ENCODE measurements at regions not wholly inside any gene's neighbourhood (a gene's known extent, or its start where the extent isn't known, plus 50 kb on each side); places are given as distances from the start of the nearest gene placed in this dataset.
A peak's percentile ranks its signal among the peaks of the same experiment; 100 is the strongest.
"Not testable (repeated sequence)": the region's sequence is repeated elsewhere in the genome, so short reads cannot be mapped to it uniquely, and the experiment has no call there.

DNA sequence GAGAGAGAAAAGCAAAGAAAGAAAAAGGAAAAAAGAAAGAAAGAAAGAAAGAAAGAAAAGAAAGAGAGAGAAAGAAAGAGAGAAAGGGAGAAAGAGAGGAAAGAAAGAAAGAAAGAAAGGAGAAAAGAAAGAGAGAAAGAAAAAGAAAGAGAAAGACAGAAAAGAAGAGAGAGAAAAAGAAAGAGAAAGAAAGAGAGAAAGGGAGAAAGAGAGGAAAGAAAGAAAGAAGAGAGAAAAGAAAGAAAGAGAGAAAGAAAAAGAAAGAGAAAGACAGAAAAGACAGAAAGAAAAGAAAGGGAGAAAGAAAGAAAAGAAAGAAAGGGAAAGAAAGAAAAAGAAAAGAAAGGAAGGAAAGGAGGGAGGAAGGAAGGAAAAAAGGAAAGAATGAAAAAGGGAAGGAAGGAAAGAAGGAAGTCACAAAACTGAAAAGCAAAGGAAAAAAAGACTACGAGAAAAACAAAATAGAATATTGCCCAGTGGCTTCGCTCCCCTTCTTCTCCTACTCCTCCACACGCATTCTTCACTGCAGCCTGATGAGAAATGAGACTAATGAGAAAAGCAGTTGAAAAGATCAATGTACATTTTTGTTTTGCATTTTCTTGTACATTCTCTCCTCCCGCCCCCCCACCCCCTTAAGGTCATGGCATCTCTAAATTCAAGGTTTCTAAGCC is 170.0 kb downstream of the SOD2 start:
- DNase-seq, result no peak

DNA sequence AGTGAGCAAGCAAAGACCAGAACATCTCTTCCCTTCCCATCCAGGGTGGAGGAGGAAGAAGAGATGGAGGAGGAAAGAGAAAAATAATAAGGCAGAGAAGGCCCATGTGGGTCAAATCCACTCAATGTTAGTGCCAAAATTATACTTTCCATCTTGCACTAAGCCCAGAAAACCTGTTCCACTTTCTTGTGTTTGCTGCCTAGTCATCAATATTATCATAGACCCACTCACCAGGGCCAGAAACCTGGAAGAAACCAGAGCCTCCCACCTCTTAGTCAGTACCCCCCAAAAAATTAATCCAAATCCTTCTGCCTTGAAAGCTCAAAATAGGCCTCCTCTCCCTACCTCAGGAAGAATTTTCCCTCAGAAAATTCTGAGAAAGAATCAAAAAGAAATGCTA is 171.1 kb downstream of the SOD2 start:
- no peak for DNase-seq

DNA sequence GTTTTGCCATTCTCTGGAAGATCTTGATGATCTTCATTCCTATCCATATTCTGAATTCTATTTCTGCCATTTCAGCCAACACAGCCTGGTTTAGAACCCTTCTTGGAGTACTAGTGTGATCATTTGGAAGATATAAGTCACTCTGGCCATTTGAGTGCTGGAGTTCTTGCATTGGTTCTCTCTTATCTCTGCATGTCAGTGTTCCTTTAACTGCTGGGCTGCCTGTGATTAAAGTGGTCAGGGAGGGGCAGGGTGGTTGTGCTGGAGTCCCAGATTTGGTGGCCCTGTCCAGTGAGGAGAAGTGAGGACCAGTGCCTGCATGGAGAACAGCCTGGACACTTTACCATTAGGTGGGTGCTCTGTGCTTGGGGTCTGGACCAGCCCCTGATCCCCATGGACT is 173.0 kb downstream of the SOD2 start:
- no peak for DNase-seq

DNA sequence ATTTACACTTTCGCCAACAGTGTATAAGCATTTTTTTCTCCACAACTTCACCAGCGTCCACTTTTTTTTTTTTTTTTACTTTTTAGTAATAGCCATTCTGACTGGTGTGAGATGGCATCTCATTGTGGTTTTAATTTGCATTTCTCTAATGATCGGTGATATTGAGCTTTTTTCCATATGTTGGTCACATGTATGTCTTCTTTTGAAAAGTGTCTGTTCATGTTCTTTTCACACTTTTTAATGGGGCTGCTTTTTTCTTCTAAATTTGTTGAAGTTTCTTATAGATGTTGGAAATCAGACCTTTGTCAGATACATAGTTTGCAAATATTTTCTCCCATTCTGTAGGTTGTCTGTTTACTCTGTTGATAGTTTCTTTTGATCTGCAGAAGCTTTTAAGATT is 177.2 kb downstream of the SOD2 start:
- DNase-seq, result not testable (repeated sequence)

DNA sequence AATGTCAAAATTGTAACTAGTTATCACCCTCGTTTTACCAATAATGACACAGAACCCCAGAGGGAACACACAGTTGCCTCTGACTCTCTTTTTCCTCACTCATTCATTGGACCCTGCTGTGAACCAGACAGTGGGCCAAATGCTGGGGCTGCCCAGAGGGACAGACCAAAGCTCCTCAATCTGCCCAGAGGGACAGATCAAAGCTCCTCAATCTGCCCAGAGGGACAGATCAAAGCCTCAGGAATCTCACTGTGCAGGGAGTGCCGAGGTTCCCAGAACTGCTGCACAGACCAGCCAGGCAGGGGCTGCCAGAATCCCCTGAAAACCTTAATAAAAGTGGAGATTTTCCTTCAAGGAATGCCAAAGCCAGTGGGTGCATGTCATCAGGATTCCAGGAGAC is 179.1 kb downstream of the SOD2 start:
- DNase-seq, result no peak

DNA sequence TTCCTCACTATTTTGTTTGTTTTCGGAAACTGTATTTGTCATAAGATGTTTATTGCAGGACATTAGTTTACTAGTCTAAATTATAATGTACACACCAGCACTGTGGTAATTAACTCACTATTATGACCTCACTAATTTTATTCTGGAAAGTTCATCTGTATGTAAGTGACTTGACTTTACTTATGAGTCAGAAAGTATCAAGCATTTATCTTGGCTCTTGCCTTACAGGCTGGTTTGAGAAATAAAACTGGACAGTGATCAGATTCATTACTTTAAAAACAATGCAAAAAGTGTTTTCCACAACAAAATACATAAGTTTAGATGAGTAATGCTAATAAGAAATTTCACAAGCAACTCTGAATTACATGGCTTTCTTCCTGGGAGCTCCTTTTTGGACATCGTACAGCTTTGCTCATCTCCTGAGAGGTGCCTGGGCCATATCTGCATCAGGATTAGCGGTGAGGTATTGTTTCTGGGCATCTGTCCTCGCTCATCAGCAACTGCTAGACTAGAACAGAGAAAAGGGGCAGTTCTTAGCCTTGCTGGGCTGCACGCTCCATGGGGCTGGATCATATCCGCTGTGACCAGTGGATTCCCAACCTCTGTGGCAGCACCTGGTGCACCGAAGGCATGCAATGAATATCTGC is 179.8 kb downstream of the SOD2 start:
- DNase-seq, result no peak

DNA sequence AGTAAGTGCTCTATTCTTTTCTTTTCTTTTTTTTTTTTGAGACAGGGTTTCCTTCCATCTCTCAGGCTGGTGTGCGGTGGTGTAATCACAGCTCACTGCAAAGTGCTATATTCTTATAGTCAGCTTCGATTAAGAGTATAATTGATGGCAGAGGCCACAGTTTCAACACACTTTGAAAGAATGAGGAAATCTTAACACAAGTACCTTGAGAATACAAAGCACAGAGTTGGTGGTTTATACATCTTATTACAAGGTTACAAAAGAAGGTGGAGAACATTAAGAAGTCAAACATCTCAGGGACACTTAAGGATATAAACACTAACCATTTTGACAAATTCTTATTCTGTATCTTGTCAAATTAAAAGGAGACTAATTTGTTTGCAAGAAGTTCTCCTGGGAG is 180.5 kb downstream of the SOD2 start:
- DNase-seq, result no peak

DNA sequence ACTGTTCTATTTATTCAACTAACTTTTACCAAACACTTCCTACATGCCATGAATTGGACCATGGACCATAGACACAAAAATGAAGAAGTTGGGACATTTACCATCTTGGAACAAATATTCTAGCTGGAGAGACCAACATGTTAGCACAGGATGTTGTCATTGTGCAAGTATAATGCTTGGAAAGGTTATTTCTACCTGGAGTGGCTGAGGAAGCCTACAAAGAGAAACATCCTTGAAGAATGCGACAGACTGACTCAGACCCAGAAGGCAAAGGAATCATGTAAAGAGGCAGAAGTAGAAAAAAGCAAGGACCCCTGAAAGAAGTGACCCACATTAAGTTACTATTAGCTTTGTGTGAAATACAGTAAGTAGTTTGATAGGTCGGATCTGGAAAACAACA is 180.9 kb downstream of the SOD2 start:
- no peak for DNase-seq

DNA sequence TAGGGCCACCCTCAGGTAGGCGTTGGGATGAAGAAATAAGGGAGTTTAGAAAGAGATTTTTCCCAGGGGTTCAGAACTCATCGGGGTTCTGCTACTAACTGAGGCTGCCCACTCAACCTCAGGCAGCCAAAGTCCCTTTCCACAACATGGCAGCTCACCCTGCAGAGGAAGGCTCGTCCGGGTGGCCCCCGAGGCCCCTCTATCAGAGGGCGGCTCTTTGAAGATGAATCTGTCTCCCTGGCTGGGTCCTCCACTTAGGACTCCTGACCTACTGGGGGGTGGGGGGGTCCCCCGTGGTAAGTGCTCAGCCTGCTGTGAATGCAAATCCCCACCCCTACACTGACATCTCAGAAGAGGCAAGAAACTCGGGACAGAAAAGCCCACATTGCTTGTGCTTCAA is 182.9 kb downstream of the SOD2 start:
- no peak for DNase-seq

DNA sequence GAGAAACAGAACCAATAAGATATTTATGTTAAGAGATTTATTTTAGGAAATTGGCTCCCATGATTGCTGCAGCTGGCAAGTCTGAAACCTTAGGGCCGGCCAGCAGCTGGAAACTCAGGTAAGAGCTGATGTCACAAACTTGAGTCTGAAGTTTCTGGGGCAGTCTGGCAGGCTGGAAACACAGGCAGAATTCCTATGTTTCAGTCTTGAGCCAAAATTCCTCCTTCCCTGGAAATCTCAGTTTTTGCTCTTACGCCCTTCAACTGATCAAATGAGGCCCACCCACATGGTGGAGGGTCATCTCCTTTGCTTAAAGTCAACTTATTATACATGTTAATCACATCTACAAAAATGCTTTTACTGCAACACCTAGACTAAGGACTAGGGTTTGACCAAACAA is 184.1 kb downstream of the SOD2 start:
- no peak for DNase-seq

DNA sequence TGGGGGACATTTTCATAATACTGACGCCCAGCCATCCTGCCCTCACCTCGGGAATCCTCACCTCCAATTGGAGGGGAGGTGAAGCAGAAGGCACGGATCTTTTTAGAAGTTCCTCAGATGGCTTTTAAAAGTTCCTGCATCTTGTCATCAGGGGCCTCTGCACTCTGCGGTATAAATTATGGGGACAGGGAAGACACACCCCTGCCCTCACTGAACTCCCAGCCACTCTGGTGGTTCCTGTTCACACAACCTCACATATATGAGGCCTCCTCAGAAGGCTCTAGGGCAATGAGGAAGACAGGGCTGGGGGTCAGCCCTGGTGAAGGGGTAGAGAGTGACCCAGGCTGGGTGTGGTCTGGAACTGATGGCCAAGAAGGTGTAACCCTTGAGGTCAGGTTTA is 187.0 kb downstream of the SOD2 start:
- no peak for DNase-seq

DNA sequence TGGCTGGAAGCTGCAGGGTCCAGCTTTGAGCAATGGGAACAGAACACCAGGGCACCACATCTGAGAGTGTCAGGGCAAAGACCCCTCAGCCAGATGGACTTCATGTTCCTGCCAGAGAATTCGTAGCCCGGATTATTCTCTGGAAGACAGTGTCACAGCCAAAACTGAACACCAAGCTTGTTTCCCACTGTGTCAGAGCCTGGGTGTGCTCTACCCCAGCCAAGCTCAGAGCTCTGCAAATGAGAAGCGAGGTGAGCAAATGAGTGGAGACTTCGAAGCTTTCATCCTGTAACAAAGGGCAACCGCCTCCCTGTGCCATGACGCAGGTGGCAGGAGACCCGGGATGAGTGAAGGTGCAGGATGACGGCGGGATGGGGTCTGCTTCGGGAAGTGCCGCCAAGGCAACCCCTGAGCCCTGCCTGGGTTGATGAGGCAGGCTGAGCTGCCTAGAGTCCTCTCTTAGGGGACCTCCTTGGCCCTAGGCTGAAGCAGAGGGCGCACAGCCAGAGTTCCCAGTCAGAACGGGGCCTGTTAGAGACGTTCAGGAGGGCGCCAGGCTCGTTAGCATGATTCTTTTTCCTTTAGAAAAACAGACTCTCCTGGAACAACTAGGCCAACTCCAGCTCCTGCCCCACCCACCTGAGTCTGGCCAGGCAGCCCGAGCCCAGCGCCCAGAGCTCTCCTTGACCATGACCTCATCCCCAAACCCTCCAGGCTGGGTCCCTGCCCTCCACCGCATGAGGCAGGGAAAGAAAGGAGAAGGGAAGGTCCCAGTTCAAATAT is 187.7 kb downstream of the SOD2 start:
- DNase-seq, result no peak

DNA sequence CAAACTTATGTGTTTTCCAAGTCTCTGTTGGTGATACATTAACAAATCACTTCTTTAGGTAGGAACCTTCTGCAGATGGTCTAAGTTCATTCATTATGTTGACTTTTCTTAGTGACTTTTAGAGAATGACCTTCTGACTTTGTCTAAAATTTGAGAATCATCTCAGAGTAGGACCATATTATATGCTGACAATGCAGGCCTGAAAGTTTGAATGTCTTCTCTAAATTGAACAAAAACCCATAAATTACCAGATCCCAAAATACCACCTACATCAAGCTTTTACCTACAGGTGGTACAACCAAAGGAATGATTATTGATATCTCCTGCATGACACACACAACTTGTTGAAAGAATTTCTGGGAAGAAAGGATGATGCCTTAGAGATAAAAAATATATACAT is 191.5 kb downstream of the SOD2 start:
- no peak for DNase-seq

DNA sequence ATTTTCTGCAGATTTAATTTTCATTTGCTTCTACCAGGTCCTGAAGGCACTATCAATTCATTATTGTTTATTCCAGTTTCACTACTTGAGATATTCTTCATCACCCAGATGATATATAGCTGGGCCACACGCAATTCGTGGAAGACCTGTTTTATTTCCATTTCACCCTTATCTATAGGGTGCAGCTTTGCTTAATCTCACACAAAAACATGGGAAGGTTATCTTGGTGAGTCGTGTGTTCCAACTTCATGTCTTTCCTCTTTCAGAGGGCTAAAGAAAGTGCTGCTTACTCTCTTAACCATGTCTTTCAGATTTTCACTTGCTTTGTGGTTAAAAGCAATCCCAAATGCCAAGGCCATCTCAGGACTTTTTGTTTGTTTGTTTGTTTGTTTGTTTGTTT is 194.0 kb downstream of the SOD2 start:
- DNase-seq, result no peak

DNA sequence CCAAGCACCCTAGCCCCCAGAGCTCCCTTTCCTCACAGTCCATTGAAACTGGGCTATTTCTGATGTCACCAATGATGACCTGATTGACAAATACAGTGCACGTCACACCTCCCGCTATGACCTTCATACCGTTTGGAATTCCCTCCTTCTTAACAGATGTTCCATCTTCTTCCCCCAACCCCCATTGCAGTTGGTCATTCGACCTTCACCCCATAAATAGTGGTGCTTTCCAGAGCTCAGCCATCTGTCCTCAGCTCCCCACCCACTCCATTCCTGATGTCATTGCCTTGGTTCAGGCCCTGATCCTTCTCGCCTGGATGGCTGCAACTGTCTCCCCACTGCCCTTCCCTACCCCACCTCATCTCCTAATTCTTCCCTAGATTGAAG is 198.5 kb downstream of the SOD2 start:
- DNase-seq, result no peak

DNA sequence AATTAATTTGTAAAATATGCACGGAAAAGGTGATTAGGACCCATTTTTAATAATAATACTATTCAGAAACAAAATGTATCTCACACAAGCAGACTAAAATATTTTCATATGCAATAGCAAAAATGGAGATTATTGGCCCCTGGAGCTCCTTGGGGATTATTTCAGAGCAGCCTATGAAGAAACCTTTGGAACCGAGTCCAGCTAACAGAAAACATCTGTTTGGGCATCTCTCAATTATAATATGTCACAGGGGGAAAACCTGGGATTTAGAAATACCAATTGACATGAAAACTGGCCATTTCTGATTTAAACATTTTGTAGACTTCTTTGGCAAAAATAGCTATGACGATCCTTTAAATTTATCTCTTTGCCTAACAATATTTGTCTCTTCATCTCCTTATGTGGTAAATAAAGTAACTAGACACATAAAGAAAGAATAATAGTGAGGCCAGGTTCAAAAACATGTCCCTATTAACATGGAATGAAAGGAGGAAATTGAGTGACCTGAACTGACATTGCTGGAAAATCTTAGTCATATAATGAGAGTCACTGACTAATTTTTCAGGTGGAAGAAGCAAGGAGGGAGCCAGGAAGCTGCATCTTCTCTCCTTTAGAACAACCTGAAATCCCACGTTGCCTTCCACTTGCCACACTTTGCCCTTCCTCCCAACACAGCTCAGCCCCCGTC is 199.0 kb downstream of the SOD2 start:
- DNase-seq, result no peak

DNA sequence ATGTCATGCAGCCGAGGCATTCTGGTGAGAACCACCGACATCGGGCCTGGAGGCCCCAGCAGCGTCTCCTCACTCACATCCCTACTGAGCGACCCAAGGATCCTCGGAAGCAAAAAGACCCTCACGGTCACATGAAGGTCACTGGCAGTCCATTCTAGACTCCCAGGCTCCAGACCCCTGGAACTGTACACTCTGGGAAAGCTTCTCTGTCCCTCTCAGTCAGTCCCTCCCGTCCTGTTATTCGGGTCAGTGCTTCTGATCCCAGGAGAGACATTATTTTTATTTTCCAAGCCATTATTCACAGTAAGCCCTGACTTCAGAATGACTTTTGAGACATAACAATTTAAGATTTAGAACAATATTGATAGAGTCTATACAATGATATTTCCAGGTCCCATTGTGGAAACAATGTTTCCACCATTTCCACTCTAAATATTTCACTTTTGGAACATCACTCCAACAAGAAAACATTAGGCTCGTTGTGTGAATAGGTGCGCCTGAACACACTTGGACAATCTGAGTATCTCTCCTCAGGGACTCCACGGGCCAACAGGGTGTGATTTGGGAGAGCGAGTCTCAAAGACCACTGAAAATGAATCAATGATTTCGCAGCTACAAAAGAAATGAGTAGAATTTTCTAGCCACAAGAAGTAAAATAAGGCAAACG is 199.7 kb downstream of the SOD2 start:
- no peak for DNase-seq

DNA sequence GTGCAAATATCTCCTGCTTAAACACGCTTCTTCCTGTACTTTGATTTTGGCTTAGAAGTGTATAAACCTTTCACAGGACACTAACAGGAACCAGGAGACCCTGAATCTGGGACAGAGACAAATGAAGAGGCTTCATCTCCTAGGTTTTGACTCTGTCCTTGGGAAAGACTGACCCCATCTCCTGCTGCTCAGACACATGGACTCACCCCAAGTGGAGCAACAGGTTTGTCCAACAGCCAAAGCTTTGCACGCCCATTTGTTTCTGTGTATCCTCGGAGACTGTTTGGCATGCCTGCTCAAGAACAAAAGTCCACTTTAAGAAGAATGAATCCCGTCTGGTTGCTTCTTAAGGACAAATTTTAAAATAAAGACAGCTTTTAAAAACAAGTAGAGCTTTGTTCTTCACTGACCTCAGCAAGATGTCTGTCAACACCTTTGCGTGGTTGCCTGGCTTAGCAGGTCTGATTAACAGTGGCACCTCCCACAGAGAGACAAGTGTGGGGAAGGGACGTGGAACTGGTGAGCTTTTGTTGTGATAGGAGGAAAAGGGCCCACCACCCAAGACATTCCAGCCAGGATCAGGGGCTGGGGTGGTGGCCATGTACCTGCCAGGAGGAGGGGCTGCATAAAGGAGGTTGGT is 202.6 kb downstream of the SOD2 start:
- no peak for DNase-seq

DNA sequence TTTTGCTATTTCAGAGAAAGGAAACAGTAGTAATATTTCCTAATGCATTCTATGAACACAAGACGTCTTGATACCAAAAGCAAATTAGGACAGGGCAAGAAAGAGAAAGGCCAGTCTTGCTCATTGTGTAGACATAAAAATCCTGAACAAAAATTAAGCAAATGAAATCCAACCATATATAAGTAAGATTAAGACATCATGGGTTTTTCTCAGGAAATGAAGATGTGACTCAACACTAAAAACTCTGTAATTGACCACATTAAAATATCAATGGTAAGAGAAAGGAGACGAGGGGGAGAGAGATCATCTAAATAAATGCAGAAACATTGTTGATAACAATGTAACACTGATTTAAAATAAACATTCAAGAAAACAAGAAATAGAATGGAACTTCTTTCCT is 205.4 kb downstream of the SOD2 start:
- peak in 1 of 2 experiments; percentile 4 for DNase-seq

DNA sequence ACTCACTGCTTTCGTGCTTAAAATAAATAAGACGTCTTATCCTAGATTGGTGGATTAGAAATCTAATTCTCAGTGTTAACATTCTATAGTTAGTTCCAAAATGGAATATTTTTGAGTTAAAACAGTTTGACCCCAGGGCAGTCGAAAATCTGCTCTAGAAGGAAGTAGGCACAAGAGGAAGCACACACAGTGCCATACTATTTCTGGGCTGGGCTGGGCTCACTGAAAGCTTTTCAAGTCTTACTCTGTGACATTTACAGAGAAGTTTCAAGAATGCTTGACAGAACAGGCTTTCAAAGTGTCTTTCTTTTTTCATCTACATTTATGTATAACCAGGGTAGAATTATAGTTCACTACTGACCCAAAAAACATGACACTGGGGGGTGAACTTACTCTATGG is 209.8 kb downstream of the SOD2 start:
- no peak for DNase-seq

DNA sequence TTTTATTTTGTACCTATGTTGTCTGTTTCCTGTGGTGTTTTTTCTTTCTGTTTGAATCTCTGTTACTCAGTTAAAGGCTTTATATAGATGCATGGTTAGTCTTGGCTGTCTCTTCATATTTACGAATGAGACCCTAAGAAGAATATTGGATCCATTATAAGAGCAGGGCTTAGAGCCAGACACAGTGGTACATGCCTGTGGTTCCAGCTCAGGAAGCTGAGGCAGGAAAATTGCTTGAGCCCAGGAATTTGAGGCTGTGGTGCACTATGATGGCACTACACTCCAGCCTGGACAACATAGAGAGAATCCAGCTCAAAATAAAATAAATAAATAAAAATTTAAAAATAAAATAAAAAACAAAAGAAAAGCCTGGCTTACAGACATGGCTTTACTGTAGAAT is 211.1 kb downstream of the SOD2 start:
- no peak for DNase-seq

DNA sequence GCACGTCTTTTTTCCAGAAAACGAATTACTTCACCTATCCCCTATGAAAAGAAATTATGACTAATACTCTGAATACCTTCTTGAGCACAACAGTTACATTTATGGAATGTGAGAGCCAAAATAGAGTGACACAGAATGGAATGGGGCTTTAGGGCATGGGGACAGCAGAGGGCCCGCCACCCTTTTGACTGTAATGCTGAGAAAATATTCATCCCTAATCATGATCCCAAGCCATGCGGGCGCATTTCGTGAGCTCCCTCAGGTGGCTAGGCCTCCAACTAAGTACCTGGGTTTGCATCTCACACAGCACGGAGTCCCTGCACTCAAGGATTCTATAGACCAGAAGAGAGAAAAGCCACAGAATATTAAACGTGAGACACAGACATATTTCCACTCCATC is 212.6 kb downstream of the SOD2 start:
- DNase-seq, result no peak

DNA sequence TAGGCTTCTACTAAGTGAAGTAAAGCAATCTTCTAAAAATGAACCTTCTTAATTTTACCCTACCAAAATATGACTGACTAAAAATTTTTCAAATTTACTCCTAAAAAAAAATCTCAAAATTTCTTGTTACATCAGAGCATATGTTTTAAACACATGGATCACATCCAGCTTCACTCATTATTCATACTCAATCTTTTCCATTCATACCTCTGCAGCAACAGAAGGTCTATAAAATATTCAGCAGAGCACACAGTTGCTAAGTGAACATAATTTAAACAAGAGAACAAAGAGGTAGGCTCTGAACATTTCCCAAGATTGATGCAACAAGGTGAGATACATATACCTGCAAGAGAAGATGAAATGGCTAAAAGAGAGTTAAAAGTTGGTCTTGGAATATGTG is 213.9 kb downstream of the SOD2 start:
- no peak for DNase-seq

All from SW 1271 (cell line).